Astrocyte (in vitro differentiated cells and primary cell): ENCODE measurements at regions not wholly inside any gene's neighbourhood (a gene's known extent, or its start where the extent isn't known, plus 50 kb on each side); places are given as distances from the start of the nearest gene placed in this dataset.

Source experiments
- CTCF ChIP-seq: IDR thresholded peaks from 2 replicates; pipeline ENCODE4 v1.5.1; 2011; ENCODE audit warnings: low read depth, mild to moderate bottlenecking, inconsistent platforms, low read length, moderate library complexity; ENCODE audit not compliant: insufficient read depth
- EZH2 ChIP-seq: IDR thresholded peaks from 2 replicates; pipeline ENCODE4 v1.6.1; 2012; ENCODE audit warnings: mild to moderate bottlenecking, low read length, inconsistent platforms; ENCODE audit not compliant: insufficient read depth

DNA sequence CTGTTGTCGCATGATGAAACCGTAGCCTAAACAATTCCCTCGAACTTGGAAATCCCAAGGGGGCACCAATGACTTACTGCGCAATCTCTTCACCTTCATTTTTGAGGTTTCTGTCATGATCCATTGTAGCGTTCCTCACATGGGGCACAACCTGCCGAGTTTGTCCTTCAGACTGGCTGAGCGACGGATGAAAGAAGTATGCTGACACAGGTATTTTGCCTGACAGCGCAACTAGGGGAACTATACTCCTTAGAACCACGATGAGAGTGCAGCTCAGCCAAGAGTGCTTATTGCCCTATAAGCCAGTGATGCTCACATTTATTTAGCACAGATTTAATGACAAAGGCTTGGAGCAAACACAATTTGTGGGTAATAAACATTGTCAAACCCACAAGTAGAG, 106.3 kb upstream of the ZNF267 start:
- TF ChIP-seq CTCF (no peak), EZH2 (no peak)
